ENCODE measurements at regions not wholly inside any gene's neighbourhood (a gene's known extent, or its start where the extent isn't known, plus 50 kb on each side); places are given as distances from the start of the nearest gene placed in this dataset.

GRCh38 chr1:232140419-232141166 lies 489.3 kb downstream of the SIPA1L2 start:
- H3K36me3 ChIP-seq, result no peaks in the 10 kb centered on the region
- TF ChIP-seq, protein P1, sequence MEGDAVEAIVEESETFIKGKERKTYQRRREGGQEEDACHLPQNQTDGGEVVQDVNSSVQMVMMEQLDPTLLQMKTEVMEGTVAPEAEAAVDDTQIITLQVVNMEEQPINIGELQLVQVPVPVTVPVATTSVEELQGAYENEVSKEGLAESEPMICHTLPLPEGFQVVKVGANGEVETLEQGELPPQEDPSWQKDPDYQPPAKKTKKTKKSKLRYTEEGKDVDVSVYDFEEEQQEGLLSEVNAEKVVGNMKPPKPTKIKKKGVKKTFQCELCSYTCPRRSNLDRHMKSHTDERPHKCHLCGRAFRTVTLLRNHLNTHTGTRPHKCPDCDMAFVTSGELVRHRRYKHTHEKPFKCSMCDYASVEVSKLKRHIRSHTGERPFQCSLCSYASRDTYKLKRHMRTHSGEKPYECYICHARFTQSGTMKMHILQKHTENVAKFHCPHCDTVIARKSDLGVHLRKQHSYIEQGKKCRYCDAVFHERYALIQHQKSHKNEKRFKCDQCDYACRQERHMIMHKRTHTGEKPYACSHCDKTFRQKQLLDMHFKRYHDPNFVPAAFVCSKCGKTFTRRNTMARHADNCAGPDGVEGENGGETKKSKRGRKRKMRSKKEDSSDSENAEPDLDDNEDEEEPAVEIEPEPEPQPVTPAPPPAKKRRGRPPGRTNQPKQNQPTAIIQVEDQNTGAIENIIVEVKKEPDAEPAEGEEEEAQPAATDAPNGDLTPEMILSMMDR (IDR thresholded peaks at IDR 0.05; ENCODE audit: low read depth, low read length), result no peak
- no peak overlapping the region for H3K4me3 ChIP-seq
- H3K9me3 ChIP-seq (ENCODE audit: low read depth), result no peaks in the 10 kb centered on the region
- no peak overlapping the region for H3K27ac ChIP-seq
- no peaks in the 10 kb centered on the region for H3K4me1 ChIP-seq (ENCODE audit: low read depth)
- DNase-seq (ENCODE audit: low read depth in 1 of 2, low spot score in 1 of 2), result no peak
- H3K27me3 ChIP-seq, result no peaks in the 10 kb centered on the region

- H3K36me3 ChIP-seq, result no peaks in the 10 kb centered on the region
- TF ChIP-seq, protein P1 (IDR thresholded peaks at IDR 0.05; ENCODE audit: low read depth, low read length), result no peak
- no peak overlapping the region for H3K27ac ChIP-seq
Observed at GRCh38 chr1:232139444-232139843, 490.5 kb downstream of the SIPA1L2 start.

GRCh38 chr1:232138044-232138443 lies 491.9 kb downstream of the SIPA1L2 start:
- Histone ChIP-seq H3K36me3 (no peaks in the 10 kb centered on the region), H3K4me3 (no peak overlapping the region), H3K27me3 (no peaks in the 10 kb centered on the region), H3K27ac (no peak overlapping the region), H3K4me1 (ENCODE audit: low read depth) (no peaks in the 10 kb centered on the region), H3K9me3 (ENCODE audit: low read depth) (no peaks in the 10 kb centered on the region)
- TF ChIP-seq, protein P1 (IDR thresholded peaks at IDR 0.05; ENCODE audit: low read depth, low read length), result no peak
- no peak for DNase-seq (ENCODE audit: low read depth in 1 of 2, low spot score in 1 of 2)

More at GRCh38 chr1:232139444-232139843, 490.5 kb downstream of the SIPA1L2 start:
- Histone ChIP-seq H3K4me1 (ENCODE audit: low read depth) (no peaks in the 10 kb centered on the region), H3K27me3 (no peaks in the 10 kb centered on the region), H3K4me3 (no peak overlapping the region), H3K9me3 (ENCODE audit: low read depth) (no peaks in the 10 kb centered on the region)
- no peak for DNase-seq (ENCODE audit: low read depth in 1 of 2, low spot score in 1 of 2)

- DNase-seq (ENCODE audit: low read depth in 1 of 2, low spot score in 1 of 2), result no peak
- Histone ChIP-seq H3K27ac (no peak overlapping the region), H3K27me3 (no peaks in the 10 kb centered on the region), H3K4me3 (no peak overlapping the region), H3K4me1 (ENCODE audit: low read depth) (no peaks in the 10 kb centered on the region), H3K36me3 (no peaks in the 10 kb centered on the region), H3K9me3 (ENCODE audit: low read depth) (no peaks in the 10 kb centered on the region)
- TF ChIP-seq, protein P1 (IDR thresholded peaks at IDR 0.05; ENCODE audit: low read depth, low read length), result no peak
Observed at GRCh38 chr1:232137066-232137465, 492.9 kb downstream of the SIPA1L2 start.

DNA sequence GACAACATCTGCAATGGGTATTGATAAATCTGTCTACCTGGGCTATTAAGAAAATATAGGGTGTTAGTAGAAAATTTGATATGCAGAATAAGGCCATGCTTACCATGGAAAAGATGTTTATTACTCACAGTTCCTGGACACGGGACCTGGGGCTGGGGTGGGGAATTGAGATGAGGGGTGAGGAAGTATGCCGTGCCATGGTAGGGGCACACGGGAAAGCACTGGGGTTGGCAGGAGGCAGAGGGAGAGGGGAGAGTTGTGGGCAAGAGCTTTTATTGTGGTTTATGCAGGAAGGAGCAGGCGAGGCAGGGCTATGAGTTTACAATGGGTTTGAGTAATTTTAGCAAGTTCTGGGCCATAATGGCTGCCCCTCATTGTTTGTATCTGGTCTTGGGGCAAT lies 493.8 kb downstream of the SIPA1L2 start:
- no peak for DNase-seq (ENCODE audit: low read depth in 1 of 2, low spot score in 1 of 2)
- Histone ChIP-seq H3K4me3 (no peak overlapping the region), H3K36me3 (no peaks in the 10 kb centered on the region), H3K9me3 (ENCODE audit: low read depth) (no peaks in the 10 kb centered on the region), H3K4me1 (ENCODE audit: low read depth) (no peaks in the 10 kb centered on the region), H3K27ac (no peak overlapping the region), H3K27me3 (no peaks in the 10 kb centered on the region)
- TF ChIP-seq, protein P1 (IDR thresholded peaks at IDR 0.05; ENCODE audit: low read depth, low read length), result no peak

All from cardiac muscle cell (in vitro differentiated cells and primary cell).